GM23338 (cell line): ENCODE measurements at regions not wholly inside any gene's neighbourhood (a gene's known extent, or its start where the extent isn't known, plus 50 kb on each side); places are given as distances from the start of the nearest gene placed in this dataset.

Experiments used
- ATAC-seq: fragments of 200-7000 bp; cut with Tn5 transposase; 3 replicates; pipeline ENCODE4 v1.9.1; 2020
- DNase-seq: peaks from one replicate; pipeline ENCODE4 v3.0.0-alpha.2; 2015; ENCODE audit warnings: low spot score
- H2AFZ ChIP-seq: fragments of 200-600 bp; sonication (generic); 2 replicates; pipeline ENCODE4 v1.8.0; 2016; ENCODE audit warnings: antibody characterized with exemption, mild to moderate bottlenecking, moderate library complexity
- H3F3A ChIP-seq: fragments of 200-600 bp; sonication (generic); replicated peaks from 2 replicates; pipeline ENCODE4 v1.8.0; 2017; ENCODE audit warnings: antibody characterized with exemption, mixed run types, low read depth
- H3K27ac ChIP-seq: fragments of 200-600 bp; sonication (generic); 2 replicates; pipeline ENCODE4 v1.6.1; 2016; ENCODE audit warnings: low read depth
- H3K27me3 ChIP-seq: fragments of 200-600 bp; sonication (generic); 2 replicates; pipeline ENCODE4 v1.8.0; 2016; ENCODE audit warnings: mild to moderate bottlenecking, mixed run types, moderate library complexity; ENCODE audit not compliant: insufficient read depth
- H3K36me3 ChIP-seq: fragments of 200-600 bp; sonication (generic); 2 replicates; pipeline ENCODE4 v1.8.0; 2016; ENCODE audit warnings: mild to moderate bottlenecking; ENCODE audit not compliant: insufficient read depth
- H3K4me1 ChIP-seq: fragments of 200-600 bp; sonication (generic); 2 replicates; pipeline ENCODE4 v1.8.0; 2016; ENCODE audit warnings: mild to moderate bottlenecking, moderate library complexity; ENCODE audit not compliant: insufficient read depth
- H3K4me2 ChIP-seq: fragments of 200-600 bp; sonication (generic); 2 replicates; pipeline ENCODE4 v1.7.1; 2017; ENCODE audit warnings: mixed run types
- H3K4me3 ChIP-seq: fragments of 200-600 bp; sonication (generic); 2 replicates; pipeline ENCODE4 v1.6.1; 2016; ENCODE audit warnings: mixed run types
- H3K79me2 ChIP-seq: fragments of 200-600 bp; sonication (generic); replicated peaks from 2 replicates; pipeline ENCODE4 v1.8.0; 2017; ENCODE audit warnings: mild to moderate bottlenecking; ENCODE audit not compliant: insufficient read depth
- H3K9me2 ChIP-seq: fragments of 200-600 bp; sonication (generic); 2 replicates; pipeline ENCODE4 v1.8.0; 2017; ENCODE audit not compliant: insufficient read depth
- H4K20me1 ChIP-seq: fragments of 200-600 bp; sonication (generic); replicated peaks from 2 replicates; pipeline ENCODE4 v1.8.0; 2017; ENCODE audit warnings: mild to moderate bottlenecking; ENCODE audit not compliant: insufficient read depth
- H3K27ac Mint-ChIP-seq: 2 replicates; pipeline ENCODE4 v1.8.0; 2020; ENCODE audit warnings: inconsistent platforms, mild to moderate bottlenecking, moderate library complexity, mixed read lengths
- H3K27me3 Mint-ChIP-seq: 3 replicates; pipeline ENCODE4 v1.8.0; 2022; ENCODE audit warnings: low read depth, mild to moderate bottlenecking, moderate library complexity, mixed read lengths, inconsistent platforms; ENCODE audit not compliant: insufficient read depth, poor library complexity
- H3K36me3 Mint-ChIP-seq: 3 replicates; pipeline ENCODE4 v1.8.0; 2021; ENCODE audit warnings: low read depth, mild to moderate bottlenecking, inconsistent platforms, moderate library complexity, mixed read lengths
- H3K4me1 Mint-ChIP-seq: 3 replicates; pipeline ENCODE4 v1.8.0; 2020; ENCODE audit warnings: mild to moderate bottlenecking, inconsistent platforms, mixed read lengths
- H3K4me3 Mint-ChIP-seq: 3 replicates; pipeline ENCODE4 v1.8.0; 2021; ENCODE audit warnings: moderate library complexity, mild to moderate bottlenecking, inconsistent platforms, mixed read lengths
- H3K9me3 Mint-ChIP-seq: 3 replicates; pipeline ENCODE4 v1.8.0; 2020; ENCODE audit warnings: moderate library complexity, mild to moderate bottlenecking, inconsistent platforms, mixed read lengths
- CREB1 ChIP-seq: fragments of 250-450 bp; sonication (Bioruptor Pico); IDR thresholded peaks from 2 replicates; pipeline ENCODE4 v1.5.0; 2020; ENCODE audit warnings: low read depth, mild to moderate bottlenecking, moderate library complexity
- ETS1 ChIP-seq: IDR thresholded peaks from 2 replicates; pipeline ENCODE4 v1.6.1; 2016; ENCODE audit warnings: antibody characterized with exemption
- EZH2phosphoT487 ChIP-seq: fragments of 200-600 bp; sonication (generic); IDR thresholded peaks from one replicate; pipeline ENCODE4 v1.8.1; 2018; ENCODE audit warnings: antibody characterized with exemption; ENCODE audit not compliant: unreplicated experiment
- JUNB ChIP-seq: IDR thresholded peaks from one replicate; pipeline ENCODE4 v1.6.1; 2016; ENCODE audit warnings: antibody characterized with exemption; ENCODE audit not compliant: unreplicated experiment
- NANOG ChIP-seq: IDR thresholded peaks from 2 replicates; pipeline ENCODE4 v1.6.1; 2016; ENCODE audit warnings: antibody characterized with exemption, borderline replicate concordance
- POLR2AphosphoS5 ChIP-seq: IDR thresholded peaks from 2 replicates; pipeline ENCODE4 v1.6.1; 2016; ENCODE audit warnings: antibody characterized with exemption, low read depth
- STAT1 ChIP-seq: IDR thresholded peaks from one replicate; pipeline ENCODE4 v1.6.1; 2016; ENCODE audit warnings: antibody characterized with exemption; ENCODE audit not compliant: unreplicated experiment
- ZNF114 ChIP-seq: fragments of 250-450 bp; sonication (Bioruptor Pico); IDR thresholded peaks from 2 replicates; pipeline ENCODE4 v1.5.0; 2020; ENCODE audit warnings: mild to moderate bottlenecking, moderate library complexity
- ZNF331 ChIP-seq: fragments of 250-450 bp; sonication (Bioruptor Pico); IDR thresholded peaks from 2 replicates; pipeline ENCODE4 v1.5.0; 2020; ENCODE audit warnings: low read depth, mild to moderate bottlenecking, moderate library complexity
- TF ChIP-seq, protein P1 (sequence below): IDR thresholded peaks from one replicate; pipeline ENCODE4 v1.6.1; 2018; ENCODE audit warnings: antibody characterized with exemption; ENCODE audit not compliant: unreplicated experiment
- TF ChIP-seq, protein P2 (sequence below), 2 experiments: fragments of 200-600 bp in 1 of 2; sonication (generic) in 1 of 2; conservative IDR thresholded peaks; 2 replicates each; pipeline versions ENCODE4 v1.5.1 to v1.6.1; 2016 to 2017; ENCODE audit warnings: antibody characterized with exemption in 2 of 2, low read depth in 2 of 2, mild to moderate bottlenecking in 2 of 2, moderate library complexity in 1 of 2
- TF ChIP-seq, protein P3 (sequence below): fragments of 250-450 bp; sonication (Bioruptor Pico); IDR thresholded peaks from 2 replicates; pipeline ENCODE4 v1.5.0; 2020; ENCODE audit warnings: mild to moderate bottlenecking, moderate library complexity

DNA sequence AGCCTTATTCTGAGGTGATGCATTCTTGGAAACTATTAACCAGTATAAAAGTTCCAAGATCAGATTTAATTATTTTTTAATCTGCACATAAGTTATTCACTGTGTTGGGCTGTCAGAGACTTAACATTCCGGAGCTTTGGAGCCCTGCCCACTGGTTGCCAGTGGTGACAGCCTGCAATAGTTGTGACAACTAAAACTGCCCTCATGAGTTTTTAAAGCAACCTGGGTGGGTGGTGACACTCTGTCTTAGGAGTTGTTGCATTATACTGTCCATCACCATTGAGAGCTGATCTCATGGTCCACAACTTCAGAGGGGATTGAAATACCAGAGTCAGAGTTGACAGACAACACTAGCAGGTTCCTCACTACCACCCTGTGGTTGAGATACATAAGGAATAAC lies 653.9 kb upstream of the USP24 start:
- peaks cover 3% of the 10 kb centered on the region for H3K4me1 Mint-ChIP-seq
- Histone ChIP-seq H3K27me3 (no peaks in the 10 kb centered on the region), H2AFZ (no peak overlapping the region), H3K36me3 (no peaks in the 10 kb centered on the region), H3K4me1 (no peaks in the 10 kb centered on the region), H3K9me2 (peaks cover 11% of the 10 kb centered on the region; the same call in 1 of the 2 replicates), H3K4me3 (no peak overlapping the region), H3K79me2 (no peaks in the 10 kb centered on the region), H3F3A (no peaks in the 10 kb centered on the region), H4K20me1 (no peaks in the 10 kb centered on the region), H3K4me2 (no peak overlapping the region), H3K27ac (no peak overlapping the region)
- no peaks in the 10 kb centered on the region for H3K9me3 Mint-ChIP-seq
- H3K27me3 Mint-ChIP-seq: peaks cover 4% of the 10 kb centered on the region
- TF ChIP-seq ETS1: no peak
- TF ChIP-seq, protein P1, sequence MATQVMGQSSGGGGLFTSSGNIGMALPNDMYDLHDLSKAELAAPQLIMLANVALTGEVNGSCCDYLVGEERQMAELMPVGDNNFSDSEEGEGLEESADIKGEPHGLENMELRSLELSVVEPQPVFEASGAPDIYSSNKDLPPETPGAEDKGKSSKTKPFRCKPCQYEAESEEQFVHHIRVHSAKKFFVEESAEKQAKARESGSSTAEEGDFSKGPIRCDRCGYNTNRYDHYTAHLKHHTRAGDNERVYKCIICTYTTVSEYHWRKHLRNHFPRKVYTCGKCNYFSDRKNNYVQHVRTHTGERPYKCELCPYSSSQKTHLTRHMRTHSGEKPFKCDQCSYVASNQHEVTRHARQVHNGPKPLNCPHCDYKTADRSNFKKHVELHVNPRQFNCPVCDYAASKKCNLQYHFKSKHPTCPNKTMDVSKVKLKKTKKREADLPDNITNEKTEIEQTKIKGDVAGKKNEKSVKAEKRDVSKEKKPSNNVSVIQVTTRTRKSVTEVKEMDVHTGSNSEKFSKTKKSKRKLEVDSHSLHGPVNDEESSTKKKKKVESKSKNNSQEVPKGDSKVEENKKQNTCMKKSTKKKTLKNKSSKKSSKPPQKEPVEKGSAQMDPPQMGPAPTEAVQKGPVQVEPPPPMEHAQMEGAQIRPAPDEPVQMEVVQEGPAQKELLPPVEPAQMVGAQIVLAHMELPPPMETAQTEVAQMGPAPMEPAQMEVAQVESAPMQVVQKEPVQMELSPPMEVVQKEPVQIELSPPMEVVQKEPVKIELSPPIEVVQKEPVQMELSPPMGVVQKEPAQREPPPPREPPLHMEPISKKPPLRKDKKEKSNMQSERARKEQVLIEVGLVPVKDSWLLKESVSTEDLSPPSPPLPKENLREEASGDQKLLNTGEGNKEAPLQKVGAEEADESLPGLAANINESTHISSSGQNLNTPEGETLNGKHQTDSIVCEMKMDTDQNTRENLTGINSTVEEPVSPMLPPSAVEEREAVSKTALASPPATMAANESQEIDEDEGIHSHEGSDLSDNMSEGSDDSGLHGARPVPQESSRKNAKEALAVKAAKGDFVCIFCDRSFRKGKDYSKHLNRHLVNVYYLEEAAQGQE: no peak
- TF ChIP-seq, protein P2, sequence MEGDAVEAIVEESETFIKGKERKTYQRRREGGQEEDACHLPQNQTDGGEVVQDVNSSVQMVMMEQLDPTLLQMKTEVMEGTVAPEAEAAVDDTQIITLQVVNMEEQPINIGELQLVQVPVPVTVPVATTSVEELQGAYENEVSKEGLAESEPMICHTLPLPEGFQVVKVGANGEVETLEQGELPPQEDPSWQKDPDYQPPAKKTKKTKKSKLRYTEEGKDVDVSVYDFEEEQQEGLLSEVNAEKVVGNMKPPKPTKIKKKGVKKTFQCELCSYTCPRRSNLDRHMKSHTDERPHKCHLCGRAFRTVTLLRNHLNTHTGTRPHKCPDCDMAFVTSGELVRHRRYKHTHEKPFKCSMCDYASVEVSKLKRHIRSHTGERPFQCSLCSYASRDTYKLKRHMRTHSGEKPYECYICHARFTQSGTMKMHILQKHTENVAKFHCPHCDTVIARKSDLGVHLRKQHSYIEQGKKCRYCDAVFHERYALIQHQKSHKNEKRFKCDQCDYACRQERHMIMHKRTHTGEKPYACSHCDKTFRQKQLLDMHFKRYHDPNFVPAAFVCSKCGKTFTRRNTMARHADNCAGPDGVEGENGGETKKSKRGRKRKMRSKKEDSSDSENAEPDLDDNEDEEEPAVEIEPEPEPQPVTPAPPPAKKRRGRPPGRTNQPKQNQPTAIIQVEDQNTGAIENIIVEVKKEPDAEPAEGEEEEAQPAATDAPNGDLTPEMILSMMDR (conservative IDR thresholded peaks at IDR 0.05; ENCODE audit: low read depth in 2 of 2): no peak
- TF ChIP-seq, protein P3, sequence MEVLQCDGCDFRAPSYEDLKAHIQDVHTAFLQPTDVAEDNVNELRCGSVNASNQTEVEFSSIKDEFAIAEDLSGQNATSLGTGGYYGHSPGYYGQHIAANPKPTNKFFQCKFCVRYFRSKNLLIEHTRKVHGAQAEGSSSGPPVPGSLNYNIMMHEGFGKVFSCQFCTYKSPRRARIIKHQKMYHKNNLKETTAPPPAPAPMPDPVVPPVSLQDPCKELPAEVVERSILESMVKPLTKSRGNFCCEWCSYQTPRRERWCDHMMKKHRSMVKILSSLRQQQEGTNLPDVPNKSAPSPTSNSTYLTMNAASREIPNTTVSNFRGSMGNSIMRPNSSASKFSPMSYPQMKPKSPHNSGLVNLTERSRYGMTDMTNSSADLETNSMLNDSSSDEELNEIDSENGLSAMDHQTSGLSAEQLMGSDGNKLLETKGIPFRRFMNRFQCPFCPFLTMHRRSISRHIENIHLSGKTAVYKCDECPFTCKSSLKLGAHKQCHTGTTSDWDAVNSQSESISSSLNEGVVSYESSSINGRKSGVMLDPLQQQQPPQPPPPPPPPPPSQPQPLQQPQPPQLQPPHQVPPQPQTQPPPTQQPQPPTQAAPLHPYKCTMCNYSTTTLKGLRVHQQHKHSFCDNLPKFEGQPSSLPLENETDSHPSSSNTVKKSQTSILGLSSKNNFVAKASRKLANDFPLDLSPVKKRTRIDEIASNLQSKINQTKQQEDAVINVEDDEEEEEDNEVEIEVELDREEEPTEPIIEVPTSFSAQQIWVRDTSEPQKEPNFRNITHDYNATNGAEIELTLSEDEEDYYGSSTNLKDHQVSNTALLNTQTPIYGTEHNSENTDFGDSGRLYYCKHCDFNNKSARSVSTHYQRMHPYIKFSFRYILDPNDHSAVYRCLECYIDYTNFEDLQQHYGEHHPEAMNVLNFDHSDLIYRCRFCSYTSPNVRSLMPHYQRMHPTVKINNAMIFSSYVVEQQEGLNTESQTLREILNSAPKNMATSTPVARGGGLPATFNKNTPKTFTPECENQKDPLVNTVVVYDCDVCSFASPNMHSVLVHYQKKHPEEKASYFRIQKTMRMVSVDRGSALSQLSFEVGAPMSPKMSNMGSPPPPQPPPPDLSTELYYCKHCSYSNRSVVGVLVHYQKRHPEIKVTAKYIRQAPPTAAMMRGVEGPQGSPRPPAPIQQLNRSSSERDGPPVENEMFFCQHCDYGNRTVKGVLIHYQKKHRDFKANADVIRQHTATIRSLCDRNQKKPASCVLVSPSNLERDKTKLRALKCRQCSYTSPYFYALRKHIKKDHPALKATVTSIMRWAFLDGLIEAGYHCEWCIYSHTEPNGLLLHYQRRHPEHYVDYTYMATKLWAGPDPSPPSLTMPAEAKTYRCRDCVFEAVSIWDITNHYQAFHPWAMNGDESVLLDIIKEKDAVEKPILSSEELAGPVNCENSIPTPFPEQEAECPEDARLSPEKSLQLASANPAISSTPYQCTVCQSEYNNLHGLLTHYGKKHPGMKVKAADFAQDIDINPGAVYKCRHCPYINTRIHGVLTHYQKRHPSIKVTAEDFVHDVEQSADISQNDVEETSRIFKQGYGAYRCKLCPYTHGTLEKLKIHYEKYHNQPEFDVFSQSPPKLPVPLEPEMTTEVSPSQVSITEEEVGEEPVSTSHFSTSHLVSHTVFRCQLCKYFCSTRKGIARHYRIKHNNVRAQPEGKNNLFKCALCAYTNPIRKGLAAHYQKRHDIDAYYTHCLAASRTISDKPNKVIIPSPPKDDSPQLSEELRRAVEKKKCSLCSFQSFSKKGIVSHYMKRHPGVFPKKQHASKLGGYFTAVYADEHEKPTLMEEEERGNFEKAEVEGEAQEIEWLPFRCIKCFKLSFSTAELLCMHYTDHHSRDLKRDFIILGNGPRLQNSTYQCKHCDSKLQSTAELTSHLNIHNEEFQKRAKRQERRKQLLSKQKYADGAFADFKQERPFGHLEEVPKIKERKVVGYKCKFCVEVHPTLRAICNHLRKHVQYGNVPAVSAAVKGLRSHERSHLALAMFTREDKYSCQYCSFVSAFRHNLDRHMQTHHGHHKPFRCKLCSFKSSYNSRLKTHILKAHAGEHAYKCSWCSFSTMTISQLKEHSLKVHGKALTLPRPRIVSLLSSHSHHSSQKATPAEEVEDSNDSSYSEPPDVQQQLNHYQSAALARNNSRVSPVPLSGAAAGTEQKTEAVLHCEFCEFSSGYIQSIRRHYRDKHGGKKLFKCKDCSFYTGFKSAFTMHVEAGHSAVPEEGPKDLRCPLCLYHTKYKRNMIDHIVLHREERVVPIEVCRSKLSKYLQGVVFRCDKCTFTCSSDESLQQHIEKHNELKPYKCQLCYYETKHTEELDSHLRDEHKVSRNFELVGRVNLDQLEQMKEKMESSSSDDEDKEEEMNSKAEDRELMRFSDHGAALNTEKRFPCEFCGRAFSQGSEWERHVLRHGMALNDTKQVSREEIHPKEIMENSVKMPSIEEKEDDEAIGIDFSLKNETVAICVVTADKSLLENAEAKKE (CRISPR knock-in tag): no peak
- TF ChIP-seq CREB1 (CRISPR knock-in tag): no peak
- TF ChIP-seq ZNF331 (CRISPR knock-in tag): no peak
- TF ChIP-seq NANOG: no peak
- TF ChIP-seq JUNB: no peak
- TF ChIP-seq STAT1: no peak
- TF ChIP-seq ZNF114: no peak
- TF ChIP-seq POLR2AphosphoS5: no peak
- no peak for TF ChIP-seq EZH2phosphoT487
- no peaks in the 10 kb centered on the region for H3K36me3 Mint-ChIP-seq
- H3K27ac Mint-ChIP-seq: no peak overlapping the region
- DNase-seq (no peak), ATAC-seq (no peak)
- H3K4me3 Mint-ChIP-seq: no peak overlapping the region
